Left colon (tissue), 2 donors: ENCODE measurements at regions not wholly inside any gene's neighbourhood (a gene's known extent, or its start where the extent isn't known, plus 50 kb on each side); places are given as distances from the start of the nearest gene placed in this dataset.

Source experiments
- ATAC-seq: fragments of 200-7000 bp; cut with Tn5 transposase; one replicate; pipeline ENCODE4 v1.9.1; 2020; ENCODE audit warnings: mild to moderate bottlenecking, moderate library complexity
- DNase-seq, 2 donors: peaks; one replicate each; pipeline ENCODE4 v3.0.0-alpha.2; 2020
- intact Hi-C, 2 donors: fragments of 100-400 bp; cut with DNase I in 1 of 2; cut with micrococcal nuclease in 1 of 2; formaldehyde crosslinking; loops; one replicate each; pipeline versions ENCODE4 v1.11.2 to v1.14.0; 2022; cut with DNase I, micrococcal nuclease
- donor health status: DM: no; HTN: no; CAD: no.
- donor health status: DM: yes; HTN: yes; CAD: no.

GRCh38 chr9:73030370-73031030, 77.6 kb upstream of the ALDH1A1 start:
- intact Hi-C loops = loop anchor here in 1 of 2 donors (10.0 kb wide), 1 partner anchor 54 kb away; no protein-coding TSS in a partner anchor
- ATAC-seq = no peak
- DNase-seq = no peak

- DNase-seq (no peak), ATAC-seq (no peak)
- intact Hi-C loops = loop anchor here in 1 of 2 donors (10.0 kb wide), 1 partner anchor 75 kb away; the partner anchor contains the start of gene ALDH1A1
Observed at GRCh38 chr9:73029346-73029745, 76.5 kb upstream of the ALDH1A1 start.

- ATAC-seq (no peak), DNase-seq (no peak)
- intact Hi-C loops = loop anchor here in 1 of 2 donors (10.0 kb wide), 1 partner anchor 72 kb away; the partner anchor contains the start of gene ALDH1A1
Observed at GRCh38 chr9:73026375-73026774, 73.5 kb upstream of the ALDH1A1 start.

GRCh38 chr9:73024601-73025034, 71.8 kb upstream of the ALDH1A1 start:
- intact Hi-C loops = loop anchor here in 1 of 2 donors (5.0 to 10.0 kb wide), 3 partner anchors 70 to 167 kb away; partner anchors contain the start of gene ALDH1A1
- DNase-seq = no peak
- no peak for ATAC-seq

GRCh38 chr9:73023025-73023541, 70.2 kb upstream of the ALDH1A1 start:
- peak; percentile 72 for ATAC-seq
- intact Hi-C loops = loop anchor here in 1 of 2 donors (5.0 to 10.0 kb wide), 3 partner anchors 68 to 166 kb away; partner anchors contain the start of gene ALDH1A1
- peak; percentile 36 to 44 for DNase-seq

- no peak for ATAC-seq
- DNase-seq = no peak
- intact Hi-C loops = loop anchor here in 1 of 2 donors (5.0 to 10.0 kb wide), 3 partner anchors 68 to 165 kb away; partner anchors contain the start of gene ALDH1A1
Observed at GRCh38 chr9:73022353-73022752, 69.5 kb upstream of the ALDH1A1 start.

DNA sequence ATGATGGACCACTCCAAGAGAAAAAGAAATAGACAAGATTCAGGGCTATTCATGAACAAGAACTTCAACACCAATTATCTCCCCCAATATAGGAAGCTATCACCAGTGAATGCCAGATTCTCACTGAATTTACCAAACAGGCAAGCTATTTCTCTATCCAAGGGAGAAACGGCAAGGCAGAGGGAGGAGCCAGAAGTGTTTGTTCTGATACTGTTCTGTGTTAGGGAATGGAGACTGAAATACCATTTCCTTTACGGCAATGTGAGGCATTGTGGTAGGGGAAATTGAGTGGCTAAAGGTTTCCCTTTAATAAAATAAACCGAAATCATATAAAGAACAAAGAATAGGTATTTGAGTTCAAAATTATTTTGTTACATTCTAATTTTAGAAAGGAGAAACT, 68.0 kb upstream of the ALDH1A1 start:
- intact Hi-C loops = loop anchor here in 1 of 2 donors (5.0 to 10.0 kb wide), 3 partner anchors 66 to 164 kb away; partner anchors contain the start of gene ALDH1A1
- ATAC-seq (no peak), DNase-seq (no peak)

DNA sequence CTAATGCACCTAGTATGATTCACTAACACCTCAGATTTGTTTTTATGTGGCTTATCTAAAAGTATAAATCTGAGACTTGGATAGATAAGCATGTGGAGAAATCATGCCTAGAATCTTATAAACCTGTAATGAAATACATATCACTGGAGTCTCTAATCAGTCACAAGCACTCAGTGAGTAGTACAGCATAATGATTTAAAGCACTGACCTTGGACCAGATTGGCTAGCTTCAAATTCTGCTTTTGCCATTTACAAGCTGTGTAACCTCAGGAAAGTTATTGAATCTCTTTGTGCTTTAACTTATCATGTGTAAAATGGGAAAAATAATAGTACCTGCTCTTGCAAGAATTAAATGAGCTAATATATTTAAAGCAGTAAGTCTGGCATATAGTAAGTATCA, 61.2 kb upstream of the ALDH1A1 start:
- intact Hi-C loops = no loop called here

GRCh38 chr9:73011956-73012355, 59.1 kb upstream of the ALDH1A1 start:
- intact Hi-C loops = no loop called here
- ATAC-seq (no peak), DNase-seq (no peak)

More for the DNA sequence above, 61.2 kb upstream of the ALDH1A1 start:
- no peak for DNase-seq
- no peak for ATAC-seq

DNA sequence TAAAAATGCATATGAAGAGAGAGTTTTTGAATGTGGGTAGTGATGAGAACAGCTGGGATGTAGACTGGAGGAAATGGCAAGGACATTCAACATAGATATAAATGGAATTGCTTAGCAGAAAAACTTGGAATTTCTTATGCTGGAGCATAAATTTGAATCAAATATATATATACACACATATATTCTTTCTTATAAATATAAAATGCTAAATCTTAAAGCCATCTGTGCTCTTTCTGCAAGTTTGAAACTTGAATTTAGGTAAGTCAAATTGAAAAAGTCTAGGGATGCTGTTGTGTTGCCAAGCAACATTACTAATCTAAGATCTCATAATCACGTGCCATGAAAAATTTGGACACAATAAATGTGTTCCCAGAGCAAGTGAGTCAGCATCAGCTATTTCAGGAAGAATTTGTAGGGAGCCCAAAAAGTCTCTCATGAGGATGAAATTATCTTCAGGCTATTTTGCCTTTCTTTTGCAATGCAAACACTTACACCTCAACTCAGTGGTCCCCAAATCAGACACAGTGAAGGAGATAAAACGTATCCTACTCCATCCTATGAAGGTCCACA, 58.4 kb upstream of the ALDH1A1 start:
- DNase-seq = no peak
- intact Hi-C loops = no loop called here
- ATAC-seq = no peak

- intact Hi-C loops = no loop called here
- no peak for ATAC-seq
- DNase-seq = no peak
Observed at GRCh38 chr9:73009649-73010288, 56.9 kb upstream of the ALDH1A1 start.

GRCh38 chr9:73007966-73008672, 55.3 kb upstream of the ALDH1A1 start:
- DNase-seq (no peak), ATAC-seq (no peak)
- intact Hi-C loops = no loop called here

DNA sequence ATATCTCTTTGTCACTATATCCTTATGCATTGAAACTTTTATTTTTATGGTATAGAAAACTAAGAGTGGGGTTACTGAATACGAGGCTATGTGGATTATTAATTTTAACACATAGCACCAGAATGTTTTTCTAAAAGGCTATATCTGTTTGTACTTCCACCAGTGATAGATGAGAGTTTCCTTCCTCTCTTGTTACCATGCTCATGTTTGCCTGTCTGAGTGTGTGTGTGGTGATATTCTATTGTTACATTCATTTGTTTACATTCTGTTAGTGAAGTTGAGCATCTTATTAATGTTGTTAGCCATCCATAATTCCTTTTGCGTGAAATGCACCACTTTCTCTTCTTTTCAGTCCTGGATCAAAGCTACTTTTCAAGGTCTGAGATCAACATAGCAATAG, 54.1 kb upstream of the ALDH1A1 start:
- intact Hi-C loops = no loop called here
- ATAC-seq = no peak
- DNase-seq = no peak
